GM10248 (cell line): ENCODE measurements at regions not wholly inside any gene's neighbourhood (a gene's known extent, or its start where the extent isn't known, plus 50 kb on each side); places are given as distances from the start of the nearest gene placed in this dataset.

Experiments
- CTCF ChIA-PET: fragments of 300-600 bp; sonication (Branson Sonifier 250); formaldehyde crosslinking; extraction: SDS; loops from one replicate; lab custom pipeline; 2021; ENCODE audit warnings: antibody characterized with exemption; lab: Yijun Ruan, JAX
- POLR2A ChIA-PET: fragments of 350-650 bp; sonication (Branson Sonifier 250); formaldehyde crosslinking; extraction: SDS; loops from one replicate; lab custom pipeline; 2020; ENCODE audit warnings: antibody characterized with exemption; lab: Yijun Ruan, JAX
- DNase-seq: peaks from one replicate; pipeline ENCODE4 v3.0.0; 2012; ENCODE audit errors: extremely low spot score
- TF ChIP-seq, protein P1 (sequence below): IDR thresholded peaks from 2 replicates; pipeline ENCODE4 v1.5.1; 2012; ENCODE audit warnings: mild to moderate bottlenecking, low read depth; ENCODE audit errors: extremely low read depth, missing control alignments, control extremely low read depth

DNA sequence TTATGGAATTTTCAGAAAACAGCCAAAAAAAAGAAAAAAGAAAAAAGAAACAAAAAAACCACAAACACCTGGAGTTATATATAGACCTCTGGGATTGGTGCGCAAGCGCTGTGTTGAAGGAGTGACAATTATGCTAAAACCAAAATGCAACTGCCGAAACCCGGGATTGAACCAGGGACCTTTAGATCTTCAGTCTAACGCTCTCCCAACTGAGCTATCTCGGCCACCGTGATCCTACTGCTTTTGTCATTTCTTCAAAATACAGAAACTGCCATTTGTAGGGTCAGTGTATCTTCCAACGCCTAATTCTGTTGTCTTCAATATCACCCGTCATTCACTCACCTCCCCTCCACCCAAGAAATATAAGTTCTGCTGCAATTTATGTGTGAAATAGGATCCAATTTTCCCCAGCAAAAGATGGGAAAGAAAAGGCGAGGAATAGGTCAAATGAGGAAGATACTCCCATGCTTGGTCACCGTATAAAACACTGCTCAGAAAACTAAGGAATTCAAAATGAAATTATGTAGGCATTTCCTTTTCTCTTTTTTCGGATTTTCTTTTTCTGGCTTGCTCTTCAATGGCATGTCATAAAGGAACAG, 116.0 kb downstream of the TRIM27 start:
- CTCF ChIA-PET: no interaction called here
- DNase-seq: no peak
- TF ChIP-seq, protein P1, sequence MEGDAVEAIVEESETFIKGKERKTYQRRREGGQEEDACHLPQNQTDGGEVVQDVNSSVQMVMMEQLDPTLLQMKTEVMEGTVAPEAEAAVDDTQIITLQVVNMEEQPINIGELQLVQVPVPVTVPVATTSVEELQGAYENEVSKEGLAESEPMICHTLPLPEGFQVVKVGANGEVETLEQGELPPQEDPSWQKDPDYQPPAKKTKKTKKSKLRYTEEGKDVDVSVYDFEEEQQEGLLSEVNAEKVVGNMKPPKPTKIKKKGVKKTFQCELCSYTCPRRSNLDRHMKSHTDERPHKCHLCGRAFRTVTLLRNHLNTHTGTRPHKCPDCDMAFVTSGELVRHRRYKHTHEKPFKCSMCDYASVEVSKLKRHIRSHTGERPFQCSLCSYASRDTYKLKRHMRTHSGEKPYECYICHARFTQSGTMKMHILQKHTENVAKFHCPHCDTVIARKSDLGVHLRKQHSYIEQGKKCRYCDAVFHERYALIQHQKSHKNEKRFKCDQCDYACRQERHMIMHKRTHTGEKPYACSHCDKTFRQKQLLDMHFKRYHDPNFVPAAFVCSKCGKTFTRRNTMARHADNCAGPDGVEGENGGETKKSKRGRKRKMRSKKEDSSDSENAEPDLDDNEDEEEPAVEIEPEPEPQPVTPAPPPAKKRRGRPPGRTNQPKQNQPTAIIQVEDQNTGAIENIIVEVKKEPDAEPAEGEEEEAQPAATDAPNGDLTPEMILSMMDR: no peak
- POLR2A ChIA-PET: interaction anchor here (0.6 kb wide), 1 partner anchor 15 kb away, joined by 3 read pairs; no protein-coding TSS in a partner anchor

DNA sequence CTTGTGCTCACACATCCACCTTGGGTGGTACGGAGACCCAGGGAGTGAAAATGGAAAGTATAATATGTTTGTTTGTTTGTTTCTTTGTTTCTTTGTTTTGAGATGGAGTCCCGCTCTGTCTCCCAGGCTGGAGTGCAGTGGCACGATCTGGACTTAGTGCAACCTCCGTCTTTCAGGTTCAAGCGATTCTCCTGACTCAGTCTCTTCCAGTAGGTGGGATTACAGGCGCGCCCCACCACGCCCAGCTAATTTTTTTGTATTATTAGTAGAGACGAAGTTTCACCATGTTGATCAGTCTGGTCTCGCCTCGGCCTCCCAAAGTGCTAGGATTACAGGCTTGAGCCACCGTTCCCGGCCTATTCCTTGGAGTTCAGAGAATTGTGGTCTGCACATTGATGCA, 115.4 kb downstream of the TRIM27 start:
- CTCF ChIA-PET: no interaction called here
- TF ChIP-seq, protein P1: no peak
- DNase-seq: no peak
- POLR2A ChIA-PET: interaction anchor here (0.6 kb wide), 1 partner anchor 14 kb away, joined by 3 read pairs; no protein-coding TSS in a partner anchor

DNA sequence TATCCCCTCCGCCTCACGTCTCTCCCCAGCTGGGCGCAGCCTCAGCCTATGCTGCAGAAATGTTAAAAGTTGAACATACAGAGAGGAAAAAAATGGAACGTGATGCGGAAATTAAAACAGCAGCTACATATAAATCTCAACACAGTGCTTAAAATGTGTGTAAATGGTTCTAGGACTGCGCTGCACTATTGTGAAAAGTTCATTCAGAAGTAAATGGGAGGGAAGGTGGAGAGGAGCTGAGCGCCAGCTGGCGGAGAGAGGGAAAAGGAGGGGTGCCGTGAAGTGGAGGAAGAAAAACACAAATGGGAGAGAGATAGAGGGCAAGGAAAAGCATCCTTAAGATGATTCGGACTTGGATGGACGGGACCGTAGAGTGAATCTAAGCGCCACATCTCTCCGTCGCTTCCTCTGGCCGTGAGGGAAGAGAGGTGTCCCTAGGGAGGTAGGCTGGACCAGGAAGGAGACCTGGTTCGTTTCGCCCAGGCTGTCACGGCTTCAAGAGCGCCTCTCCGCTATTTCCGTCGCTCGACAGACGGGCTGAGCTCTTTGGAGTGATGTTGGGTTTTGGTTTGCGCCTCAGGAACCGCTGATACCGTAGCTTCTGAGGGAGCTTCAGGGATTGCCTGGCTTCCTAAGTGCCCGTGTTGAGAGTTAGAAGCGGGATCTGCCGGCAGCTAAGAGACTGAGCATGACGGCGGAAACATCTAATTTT, 113.7 kb downstream of the TRIM27 start:
- TF ChIP-seq, protein P1: no peak
- DNase-seq: no peak
- CTCF ChIA-PET: no interaction called here
- POLR2A ChIA-PET: no interaction called here

DNA sequence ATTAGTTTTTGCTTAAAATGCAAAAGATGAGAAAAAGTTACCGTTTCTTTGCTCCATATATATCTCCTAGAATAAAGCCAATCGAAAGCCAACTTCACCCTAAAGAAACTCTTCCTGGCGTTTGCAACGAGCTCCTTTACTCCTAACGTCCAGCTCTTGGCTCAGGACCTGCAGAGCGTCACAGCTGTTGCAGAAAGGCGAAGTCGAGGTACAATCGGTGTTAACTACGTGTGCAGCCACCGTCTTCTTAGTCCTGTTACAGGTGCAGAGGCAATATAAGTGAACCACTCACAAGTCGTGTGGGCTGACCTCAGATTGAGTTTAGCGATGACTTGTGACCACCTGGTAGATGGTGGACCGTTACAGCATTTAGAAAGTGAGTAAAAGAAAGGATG, 113.1 kb downstream of the TRIM27 start:
- TF ChIP-seq, protein P1: no peak
- DNase-seq: no peak
- ChIA-PET POLR2A (no interaction called here), CTCF (interaction anchor here (1.2 kb wide), 1 partner anchor 27 kb away, joined by 6 read pairs; no protein-coding TSS in a partner anchor)

DNA sequence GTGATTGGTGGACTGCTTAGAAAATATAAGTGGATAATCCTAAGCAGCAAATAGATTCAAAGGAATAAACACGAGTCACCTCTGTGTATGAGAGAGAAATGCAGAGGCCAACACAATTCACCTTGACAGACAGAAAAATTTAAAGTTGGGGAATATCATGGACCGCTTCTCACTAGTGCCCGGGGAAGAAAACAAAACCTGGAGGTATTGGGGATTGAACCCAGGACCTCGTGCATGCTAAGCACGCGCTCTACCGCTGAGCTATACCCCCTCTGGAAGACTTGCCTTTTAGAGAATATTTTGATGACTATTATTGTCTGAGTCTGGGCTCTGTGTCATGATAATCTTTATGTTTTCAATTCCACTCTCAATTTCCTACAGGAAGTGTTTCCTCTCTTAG, 111.9 kb downstream of the TRIM27 start:
- TF ChIP-seq, protein P1: no peak
- DNase-seq: no peak
- ChIA-PET POLR2A (no interaction called here), CTCF (interaction anchor here (1.2 kb wide), 1 partner anchor 26 kb away, joined by 6 read pairs; no protein-coding TSS in a partner anchor)

DNA sequence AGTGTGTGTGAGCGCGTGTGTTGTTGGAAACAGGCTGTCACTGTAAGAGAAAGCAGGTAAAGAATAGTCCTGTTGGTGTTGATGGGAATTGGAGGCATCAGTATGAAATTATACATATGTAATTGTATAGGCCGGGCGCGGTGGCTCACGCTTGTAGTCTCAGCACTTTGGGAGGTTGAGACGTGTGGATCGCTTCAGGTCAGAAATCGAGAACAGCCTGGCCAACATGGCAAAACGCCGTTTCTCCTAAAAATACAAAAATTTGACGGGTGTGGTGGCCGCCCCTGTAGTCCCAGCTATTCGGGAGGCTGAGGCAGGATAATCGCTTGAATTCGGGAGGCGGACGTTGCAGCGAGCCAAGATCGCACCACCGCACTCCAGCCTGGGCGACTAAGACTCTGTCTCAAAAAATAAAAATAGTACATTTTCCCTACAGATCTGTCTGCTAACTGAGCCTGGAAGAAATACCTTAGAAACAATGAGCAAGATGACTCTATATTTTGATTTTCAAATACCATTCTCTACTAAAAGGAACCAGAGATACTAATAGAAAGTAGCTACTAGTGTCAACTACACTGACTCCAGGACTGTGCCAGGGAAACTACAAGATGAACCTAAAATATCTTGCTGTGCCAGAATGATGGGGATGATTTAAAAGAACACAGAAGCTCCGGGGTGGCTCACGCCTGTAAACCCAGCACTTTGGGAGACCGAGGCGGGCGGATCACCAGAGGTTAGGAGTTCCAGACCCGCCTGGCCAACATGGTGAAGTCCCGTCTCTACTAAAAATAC, 110.8 kb downstream of the TRIM27 start:
- TF ChIP-seq, protein P1: no peak
- DNase-seq: no peak
- CTCF ChIA-PET: no interaction called here
- POLR2A ChIA-PET: no interaction called here
